HCT116 (cell line): ENCODE measurements at regions not wholly inside any gene's neighbourhood (a gene's known extent, or its start where the extent isn't known, plus 50 kb on each side); places are given as distances from the start of the nearest gene placed in this dataset.

Source experiments
- CTCF ChIP-seq, 3 experiments: fragments of 200-600 bp in 1 of 3; sonication (generic) in 1 of 3; IDR thresholded peaks in 2 of 3; conservative IDR thresholded peaks in 1 of 3; 2 replicates each; pipeline ENCODE4 v1.5.1; 2012 to 2017; ENCODE audit warnings: low read depth in 2 of 3, low read length in 2 of 3, antibody characterized with exemption in 1 of 3, borderline replicate concordance in 1 of 3, control low read depth in 1 of 3, mild to moderate bottlenecking in 1 of 3, mixed read lengths in 1 of 3, mixed run types in 1 of 3, moderate library complexity in 1 of 3; ENCODE audit not compliant: insufficient read depth in 1 of 3
- EZH2 ChIP-seq: fragments of 200-600 bp; sonication (generic); IDR thresholded peaks from 2 replicates; pipeline ENCODE4 v1.6.1; 2017; ENCODE audit warnings: antibody characterized with exemption, mixed run types
- EZH2phosphoT487 ChIP-seq: fragments of 200-600 bp; IDR thresholded peaks from 2 replicates; pipeline ENCODE4 v1.6.1; 2018; ENCODE audit warnings: antibody characterized with exemption, borderline replicate concordance
- FOSL1 ChIP-seq: IDR thresholded peaks from 2 replicates; pipeline ENCODE4 v1.6.1; 2012; ENCODE audit warnings: low read depth
- JUND ChIP-seq: IDR thresholded peaks from 2 replicates; pipeline ENCODE4 v1.6.1; 2012
- MAX ChIP-seq: IDR thresholded peaks from 2 replicates; pipeline ENCODE4 v1.6.1; 2012
- POLR2A ChIP-seq: IDR thresholded peaks from 2 replicates; pipeline ENCODE4 v1.7.0; 2011; ENCODE audit warnings: borderline replicate concordance; ENCODE audit not compliant: insufficient read depth, insufficient read length; ENCODE audit errors: extremely low read depth
- POLR2AphosphoS5 ChIP-seq: IDR thresholded peaks from 2 replicates; pipeline ENCODE4 v1.6.1; 2011; ENCODE audit warnings: mild to moderate bottlenecking, low read depth, low read length, moderate library complexity
- RAD21 ChIP-seq: IDR thresholded peaks from 2 replicates; pipeline ENCODE4 v1.6.1; 2012; ENCODE audit warnings: low read depth, mild to moderate bottlenecking
- REST ChIP-seq: IDR thresholded peaks from 2 replicates; pipeline ENCODE4 v1.6.1; 2012; ENCODE audit warnings: low read depth
- SIN3A ChIP-seq: IDR thresholded peaks from 2 replicates; pipeline ENCODE4 v1.6.1; 2012; ENCODE audit warnings: low read depth
- TCF7L2 ChIP-seq: IDR thresholded peaks from 2 replicates; pipeline ENCODE4 v1.7.0; 2011; ENCODE audit warnings: borderline replicate concordance, inconsistent platforms; ENCODE audit not compliant: insufficient read depth, insufficient read length; ENCODE audit errors: extremely low read depth
- YY1 ChIP-seq: IDR thresholded peaks from 2 replicates; pipeline ENCODE4 v1.6.1; 2011; ENCODE audit warnings: low read length, low read depth, moderate library complexity, mild to moderate bottlenecking; ENCODE audit not compliant: insufficient replicate concordance; ENCODE audit errors: extremely low read depth
- ZBTB33 ChIP-seq: IDR thresholded peaks from 2 replicates; pipeline ENCODE4 v1.6.1; 2011; ENCODE audit warnings: mild to moderate bottlenecking, low read length, moderate library complexity; ENCODE audit not compliant: insufficient replicate concordance; ENCODE audit errors: extremely low read depth

- no peak for TF ChIP-seq CTCF (IDR thresholded peaks at IDR 0.05 in 2 of 3, conservative IDR thresholded peaks at IDR 0.05 in 1 of 3; ENCODE audit: borderline replicate concordance in 1 of 3, insufficient read depth in 1 of 3, low read depth in 2 of 3, low read length in 2 of 3)
- TF ChIP-seq TCF7L2 = no peak
- no peak for TF ChIP-seq POLR2A
- no peak for TF ChIP-seq POLR2AphosphoS5
- TF ChIP-seq REST = no peak
- no peak for TF ChIP-seq RAD21
- TF ChIP-seq MAX = no peak
- no peak for TF ChIP-seq ZBTB33
- TF ChIP-seq YY1 = no peak
- TF ChIP-seq FOSL1 = no peak
- no peak for TF ChIP-seq EZH2phosphoT487
- no peak for TF ChIP-seq SIN3A
- no peak for TF ChIP-seq EZH2
- no peak for TF ChIP-seq JUND
Observed at GRCh38 chr20:60485012-60485760, 527.0 kb downstream of the CDH26 start.
